Osteoblast (primary cell): ENCODE measurements at regions not wholly inside any gene's neighbourhood (a gene's known extent, or its start where the extent isn't known, plus 50 kb on each side); places are given as distances from the start of the nearest gene placed in this dataset.
A peak's percentile ranks its signal among the peaks of the same experiment; 100 is the strongest.

ENCODE experiments used
- DNase-seq: peaks from one replicate; pipeline ENCODE4 v3.0.0; 2011; ENCODE audit warnings: low spot score, mixed read lengths; ENCODE audit not compliant: insufficient read length; ENCODE audit errors: missing footprints
- H2AFZ ChIP-seq: 2 replicates; pipeline ENCODE4 v1.6.0; 2011; ENCODE audit warnings: mild to moderate bottlenecking, low read length
- H3K27ac ChIP-seq: 2 replicates; pipeline ENCODE4 v1.5.1; 2011; ENCODE audit warnings: mild to moderate bottlenecking, low read depth, low read length, moderate library complexity
- H3K27me3 ChIP-seq: 2 replicates; pipeline ENCODE4 v1.6.0; 2012; ENCODE audit warnings: mild to moderate bottlenecking, control low read depth, inconsistent platforms, low read length, moderate library complexity; ENCODE audit not compliant: insufficient read depth
- H3K36me3 ChIP-seq: 2 replicates; pipeline ENCODE4 v1.5.1; 2011; ENCODE audit warnings: mild to moderate bottlenecking, low read length, control low read depth, moderate library complexity; ENCODE audit not compliant: insufficient read depth
- H3K4me1 ChIP-seq: 2 replicates; pipeline ENCODE4 v1.5.1; 2011; ENCODE audit warnings: mild to moderate bottlenecking, low read length, control low read depth, moderate library complexity; ENCODE audit not compliant: insufficient read depth
- H3K4me2 ChIP-seq: 2 replicates; pipeline ENCODE4 v1.6.0; 2011; ENCODE audit warnings: mild to moderate bottlenecking, low read length; ENCODE audit not compliant: insufficient read depth
- H3K4me3 ChIP-seq: fragments of 200-600 bp; sonication (generic); 3 replicates; pipeline ENCODE4 v1.5.1; 2012; ENCODE audit warnings: mild to moderate bottlenecking, low read length, inconsistent platforms; ENCODE audit not compliant: insufficient read depth
- H3K79me2 ChIP-seq: 2 replicates; pipeline ENCODE4 v1.6.0; 2012; ENCODE audit warnings: mild to moderate bottlenecking, low read length, control low read depth, inconsistent platforms; ENCODE audit not compliant: insufficient read depth
- H3K9me3 ChIP-seq: 2 replicates; pipeline ENCODE4 v1.5.1; 2011; ENCODE audit warnings: low read depth, low read length, control low read depth
- H4K20me1 ChIP-seq: 2 replicates; pipeline ENCODE4 v1.6.0; 2012; ENCODE audit warnings: mild to moderate bottlenecking, low read length, control low read depth; ENCODE audit not compliant: insufficient read depth
- CTCF ChIP-seq: IDR thresholded peaks from 2 replicates; pipeline ENCODE4 v1.5.1; 2011; ENCODE audit warnings: mild to moderate bottlenecking, low read depth, low read length, moderate library complexity; ENCODE audit errors: extremely low read depth

- Histone ChIP-seq H3K4me2 (no peak overlapping the region), H2AFZ (no peak overlapping the region), H3K27me3 (no peaks in the 10 kb centered on the region), H3K9me3 (no peaks in the 10 kb centered on the region), H3K36me3 (no peaks in the 10 kb centered on the region), H4K20me1 (no peaks in the 10 kb centered on the region), H3K27ac (no peak overlapping the region), H3K4me1 (no peaks in the 10 kb centered on the region), H3K79me2 (no peaks in the 10 kb centered on the region), H3K4me3 (no peak overlapping the region)
- peak; percentile 1 for DNase-seq
- no peak for TF ChIP-seq CTCF
Observed at GRCh38 chr4:45621971-45622370, 501.9 kb downstream of the GABRG1 start.

- Histone ChIP-seq H2AFZ (no peak overlapping the region), H3K36me3 (no peaks in the 10 kb centered on the region), H3K9me3 (no peaks in the 10 kb centered on the region), H3K4me1 (no peaks in the 10 kb centered on the region), H3K4me2 (no peak overlapping the region), H3K79me2 (no peaks in the 10 kb centered on the region), H3K27me3 (no peaks in the 10 kb centered on the region), H3K4me3 (no peak overlapping the region), H3K27ac (no peak overlapping the region), H4K20me1 (no peaks in the 10 kb centered on the region)
- TF ChIP-seq CTCF = no peak
- no peak for DNase-seq
Observed at GRCh38 chr4:45620808-45621207, 503.0 kb downstream of the GABRG1 start.

- Histone ChIP-seq H3K79me2 (no peaks in the 10 kb centered on the region), H3K36me3 (no peaks in the 10 kb centered on the region), H3K27me3 (no peaks in the 10 kb centered on the region), H3K4me2 (no peak overlapping the region), H3K4me1 (no peaks in the 10 kb centered on the region), H4K20me1 (no peaks in the 10 kb centered on the region), H3K4me3 (no peak overlapping the region), H3K9me3 (peaks cover 2% of the 10 kb centered on the region), H3K27ac (no peak overlapping the region), H2AFZ (no peak overlapping the region)
- peak; percentile 6 for DNase-seq
- no peak for TF ChIP-seq CTCF
Observed at GRCh38 chr4:45596379-45597101, 527.3 kb downstream of the GABRG1 start.

GRCh38 chr4:45580334-45580733 is 543.5 kb downstream of the GABRG1 start:
- Histone ChIP-seq H3K27me3 (no peaks in the 10 kb centered on the region), H4K20me1 (no peaks in the 10 kb centered on the region), H3K27ac (no peak overlapping the region), H3K4me1 (no peaks in the 10 kb centered on the region), H3K4me2 (no peak overlapping the region), H3K4me3 (no peak overlapping the region), H3K79me2 (no peaks in the 10 kb centered on the region), H3K9me3 (no peaks in the 10 kb centered on the region), H2AFZ (no peak overlapping the region), H3K36me3 (no peaks in the 10 kb centered on the region)
- no peak for TF ChIP-seq CTCF
- DNase-seq = no peak
